ENCODE measurements at regions not wholly inside any gene's neighbourhood (a gene's known extent, or its start where the extent isn't known, plus 50 kb on each side); places are given as distances from the start of the nearest gene placed in this dataset.

- BruUV-seq (replicated peaks) = no TSS peak
- no peak overlapping the region for H2AFZ ChIP-seq (ENCODE audit: low read depth, low read length, poor library complexity, severe bottlenecking)
- RAD21 ChIA-PET (ENCODE audit: low non-redundant PET in 1 of 2, low total read pairs in 2 of 2, uncharacterized antibody in 2 of 2, unreplicated experiment in 2 of 2) = no interaction called here
Measured at GRCh38 chr9:27717991-27718390, 144.7 kb upstream of the C9orf72 start.

More at GRCh38 chr9:27717991-27718390, 144.7 kb upstream of the C9orf72 start:
- no peaks in the 10 kb centered on the region for H3K4me1 ChIP-seq (ENCODE audit: control insufficient read depth in 1 of 2, insufficient read depth in 2 of 2, low read length in 2 of 2)
- H3K4me3 ChIP-seq (replicated peaks in 1 of 2; ENCODE audit: low read depth in 1 of 2, low read length in 2 of 2) = no peak overlapping the region
- no peak overlapping the region for H3K27ac ChIP-seq (ENCODE audit: low read depth, low read length)
- H3K27me3 ChIP-seq (ENCODE audit: insufficient read depth, low read length) = peaks cover 3% of the 10 kb centered on the region; the same call in 1 of the 2 replicates
- no peak overlapping the region for H3K4me2 ChIP-seq (ENCODE audit: low read length)
- ChIA-PET POLR2A (no interaction called here), CTCF (no interaction called here)
- H3K36me3 ChIP-seq (ENCODE audit: control insufficient read depth in 1 of 2, insufficient read depth in 2 of 2, low read length in 2 of 2) = no peaks in the 10 kb centered on the region
- no peaks in the 10 kb centered on the region for H3K9me3 ChIP-seq (ENCODE audit: control insufficient read depth in 1 of 2, insufficient read depth in 1 of 2, low read depth in 1 of 2, low read length in 2 of 2)
- no peaks in the 10 kb centered on the region for H3K79me2 ChIP-seq (ENCODE audit: insufficient read depth, low read length)
- intact Hi-C loops (cut with micrococcal nuclease) = no loop called here
- no peak for DNase-seq (ENCODE audit: low read depth, low spot score)
- no peaks in the 10 kb centered on the region for H3K9me2 ChIP-seq (ENCODE audit: insufficient read depth)
- no peaks in the 10 kb centered on the region for H4K20me1 ChIP-seq (ENCODE audit: insufficient read depth)
- no peak overlapping the region for H3K9ac ChIP-seq (ENCODE audit: low read length)
- no peak for TF ChIP-seq RAD21 (IDR thresholded peaks at IDR 0.05; ENCODE audit: low read depth)
- TF ChIP-seq POLR2A (IDR thresholded peaks at IDR 0.05; ENCODE audit: borderline replicate concordance, extremely low read depth, insufficient read depth, insufficient read length) = no peak
- no peak for TF ChIP-seq ELF1 (IDR thresholded peaks at IDR 0.05; ENCODE audit: borderline replicate concordance, low read depth)
- no peak for TF ChIP-seq ZNF274 (IDR thresholded peaks at IDR 0.05; ENCODE audit: low read depth, low read length)
- no peak for TF ChIP-seq TCF7L2 (IDR thresholded peaks at IDR 0.05; ENCODE audit: borderline replicate concordance, extremely low read depth, insufficient read depth, insufficient read length)
- no peak for TF ChIP-seq REST (IDR thresholded peaks at IDR 0.05; ENCODE audit: low read depth)
- TF ChIP-seq ATF3 (IDR thresholded peaks at IDR 0.05) = no peak
- no peak for TF ChIP-seq CBX3 (IDR thresholded peaks at IDR 0.05; ENCODE audit: low read depth)
- TF ChIP-seq CEBPB (IDR thresholded peaks at IDR 0.05; ENCODE audit: low read depth) = no peak
- no peak for TF ChIP-seq EGR1 (IDR thresholded peaks at IDR 0.05; ENCODE audit: low read depth)
- TF ChIP-seq ZBTB33 (IDR thresholded peaks at IDR 0.05; ENCODE audit: extremely low read depth, insufficient replicate concordance, low read length) = no peak
- no peak for TF ChIP-seq POLR2AphosphoS5 (IDR thresholded peaks at IDR 0.05; ENCODE audit: low read depth, low read length)
- no peak for TF ChIP-seq ZFX (IDR thresholded peaks at IDR 0.05)
- no peak for ATAC-seq
